Effector memory CD8-positive, alpha-beta T cell (primary cell): ENCODE measurements at regions not wholly inside any gene's neighbourhood (a gene's known extent, or its start where the extent isn't known, plus 50 kb on each side); places are given as distances from the start of the nearest gene placed in this dataset.

Source experiments
- ATAC-seq: fragments of 150-1000 bp; cut with Tn5 transposase; replicated peaks from 2 replicates; pipeline ENCODE4 v1.10.0; 2021; ENCODE audit warnings: mild to moderate bottlenecking, moderate library complexity
- DNase-seq, 3 experiments: peaks; one replicate each; pipeline ENCODE4 v3.0.0; 2021
- H3K27ac Mint-ChIP-seq, 2 donors: one replicate each; pipeline ENCODE4 v1.8.0; 2022; ENCODE audit warnings: mild to moderate bottlenecking in 2 of 2, mixed read lengths in 2 of 2, moderate library complexity in 2 of 2
- H3K27me3 Mint-ChIP-seq, 2 donors: one replicate each; pipeline ENCODE4 v1.8.0; 2022; ENCODE audit warnings: mixed read lengths in 2 of 2
- H3K36me3 Mint-ChIP-seq: one replicate; pipeline ENCODE4 v1.8.0; 2022; ENCODE audit warnings: mild to moderate bottlenecking, moderate library complexity, mixed read lengths; ENCODE audit not compliant: insufficient read depth
- H3K4me1 Mint-ChIP-seq, 2 donors: one replicate each; pipeline ENCODE4 v1.8.0; 2022; ENCODE audit warnings: low read depth in 2 of 2, mixed read lengths in 2 of 2
- H3K4me3 Mint-ChIP-seq, 2 donors: one replicate each; pipeline ENCODE4 v1.8.0; 2022; ENCODE audit warnings: mild to moderate bottlenecking in 2 of 2, mixed read lengths in 2 of 2, moderate library complexity in 2 of 2
- H3K9me3 Mint-ChIP-seq, 2 donors: one replicate each; pipeline ENCODE4 v1.8.0; 2022; ENCODE audit warnings: mixed read lengths in 2 of 2

DNA sequence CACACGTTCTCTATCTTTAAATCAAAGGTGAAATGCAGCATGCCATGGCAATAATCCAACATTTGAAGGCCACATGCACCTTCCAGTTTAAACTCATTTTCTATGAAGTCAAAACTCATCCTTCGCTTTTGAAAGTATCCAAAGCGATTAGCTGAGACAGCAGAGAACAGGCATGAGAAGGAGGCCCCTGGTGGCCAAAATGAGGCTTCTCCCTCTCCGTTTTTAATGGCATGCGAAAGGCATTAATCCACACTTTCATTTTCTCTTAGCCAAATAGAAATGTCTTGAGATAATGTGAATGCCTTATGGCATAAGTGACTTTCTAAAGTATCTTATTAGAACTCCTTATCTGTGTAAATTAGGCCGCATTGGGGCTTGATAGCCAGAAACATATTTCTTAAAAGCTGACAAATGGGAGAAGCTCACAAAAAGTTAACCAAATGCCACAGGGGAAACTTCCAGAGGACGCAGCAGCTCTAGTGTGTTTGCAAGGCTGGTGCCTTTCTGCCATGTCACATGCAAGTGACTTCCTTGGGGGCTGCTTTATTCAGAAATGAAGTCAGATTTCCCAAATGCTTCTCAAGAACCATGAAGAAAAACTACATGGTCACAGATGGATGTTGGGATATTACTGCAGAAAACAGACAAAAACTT is 1189.6 kb downstream of the SORCS1 start:
- Mint-ChIP-seq H3K4me1 (no peaks in the 10 kb centered on the region), H3K4me3 (no peak overlapping the region)

DNA sequence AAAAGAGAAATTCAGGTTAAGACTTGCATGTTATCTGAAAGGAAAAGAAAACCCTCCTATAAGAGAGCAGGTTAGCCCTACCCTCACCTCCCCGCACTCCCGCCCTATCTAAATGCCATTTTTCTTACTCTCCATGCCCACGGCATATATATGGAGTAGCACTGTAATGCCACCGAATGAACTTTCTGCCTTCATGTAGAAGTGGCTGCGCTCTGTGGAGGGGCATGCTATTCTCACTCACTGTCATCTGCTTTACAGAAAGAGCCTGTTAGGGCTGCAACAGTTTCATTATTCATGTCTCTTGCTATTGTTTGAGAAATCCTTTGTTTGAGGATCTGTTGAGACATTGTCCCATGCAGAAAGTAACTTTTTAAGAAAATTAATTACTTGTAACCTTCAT is 1190.6 kb downstream of the SORCS1 start:
- no peaks in the 10 kb centered on the region for H3K27me3 Mint-ChIP-seq
- H3K4me1 Mint-ChIP-seq = no peaks in the 10 kb centered on the region
- H3K36me3 Mint-ChIP-seq = no peaks in the 10 kb centered on the region
- H3K9me3 Mint-ChIP-seq = peaks cover 2 to 7% of the 10 kb centered on the region in 2 donors
- DNase-seq = no peak
- ATAC-seq = no peak
- H3K4me3 Mint-ChIP-seq = no peak overlapping the region
- H3K27ac Mint-ChIP-seq = no peak overlapping the region

More for the DNA sequence above, 1189.6 kb downstream of the SORCS1 start:
- H3K9me3 Mint-ChIP-seq = peaks cover 0 to 2% of the 10 kb centered on the region in 2 donors
- DNase-seq = no peak
- H3K27me3 Mint-ChIP-seq = no peaks in the 10 kb centered on the region
- ATAC-seq = no peak
- no peak overlapping the region for H3K27ac Mint-ChIP-seq
- H3K36me3 Mint-ChIP-seq = no peaks in the 10 kb centered on the region

- Mint-ChIP-seq H3K9me3 (peaks cover 2 to 9% of the 10 kb centered on the region in 2 donors), H3K27me3 (no peaks in the 10 kb centered on the region), H3K36me3 (no peaks in the 10 kb centered on the region), H3K4me1 (no peaks in the 10 kb centered on the region), H3K27ac (no peak overlapping the region), H3K4me3 (no peak overlapping the region)
- DNase-seq (no peak), ATAC-seq (no peak)
Measured at GRCh38 chr10:105973360-105973759, 1191.1 kb downstream of the SORCS1 start.

DNA sequence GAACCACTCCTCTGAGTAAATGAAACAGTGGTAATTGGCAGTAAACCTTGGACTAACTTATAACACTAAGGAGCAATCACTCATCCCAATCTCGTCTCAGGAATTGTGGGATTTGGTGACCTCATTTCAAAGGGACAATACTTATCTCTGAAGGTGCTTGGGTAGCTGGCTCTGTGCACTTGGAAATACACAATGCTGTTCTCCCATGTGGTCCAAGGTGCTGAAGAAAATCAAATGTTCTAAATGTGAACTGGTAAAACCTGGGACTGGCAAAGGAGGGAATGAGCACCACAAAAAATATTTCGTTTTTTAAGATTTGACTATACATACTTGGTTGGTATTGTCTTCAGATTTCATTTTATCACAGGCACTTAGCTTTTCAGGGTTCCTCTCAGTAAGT is 1193.0 kb downstream of the SORCS1 start:
- H3K36me3 Mint-ChIP-seq = no peaks in the 10 kb centered on the region
- ATAC-seq (no peak), DNase-seq (no peak)
- H3K4me3 Mint-ChIP-seq = no peak overlapping the region
- no peaks in the 10 kb centered on the region for H3K27me3 Mint-ChIP-seq
- H3K4me1 Mint-ChIP-seq = no peaks in the 10 kb centered on the region
- no peak overlapping the region for H3K27ac Mint-ChIP-seq
- peaks cover 2 to 9% of the 10 kb centered on the region in 2 donors for H3K9me3 Mint-ChIP-seq

- H3K4me3 Mint-ChIP-seq = no peak overlapping the region
- H3K36me3 Mint-ChIP-seq = no peaks in the 10 kb centered on the region
- no peaks in the 10 kb centered on the region for H3K4me1 Mint-ChIP-seq
- peaks cover 5 to 9% of the 10 kb centered on the region in 2 donors for H3K9me3 Mint-ChIP-seq
- H3K27me3 Mint-ChIP-seq = no peaks in the 10 kb centered on the region
- DNase-seq = no peak
- no peak overlapping the region for H3K27ac Mint-ChIP-seq
- ATAC-seq = no peak
Measured at GRCh38 chr10:105969884-105970377, 1194.6 kb downstream of the SORCS1 start.

- H3K4me1 Mint-ChIP-seq = no peaks in the 10 kb centered on the region
- H3K27me3 Mint-ChIP-seq = no peaks in the 10 kb centered on the region
- ATAC-seq (no peak), DNase-seq (no peak)
- no peak overlapping the region for H3K27ac Mint-ChIP-seq
- no peak overlapping the region for H3K4me3 Mint-ChIP-seq
- peaks cover 5 to 9% of the 10 kb centered on the region in 2 donors for H3K9me3 Mint-ChIP-seq
- no peaks in the 10 kb centered on the region for H3K36me3 Mint-ChIP-seq
Measured at GRCh38 chr10:105968666-105969065, 1195.8 kb downstream of the SORCS1 start.

DNA sequence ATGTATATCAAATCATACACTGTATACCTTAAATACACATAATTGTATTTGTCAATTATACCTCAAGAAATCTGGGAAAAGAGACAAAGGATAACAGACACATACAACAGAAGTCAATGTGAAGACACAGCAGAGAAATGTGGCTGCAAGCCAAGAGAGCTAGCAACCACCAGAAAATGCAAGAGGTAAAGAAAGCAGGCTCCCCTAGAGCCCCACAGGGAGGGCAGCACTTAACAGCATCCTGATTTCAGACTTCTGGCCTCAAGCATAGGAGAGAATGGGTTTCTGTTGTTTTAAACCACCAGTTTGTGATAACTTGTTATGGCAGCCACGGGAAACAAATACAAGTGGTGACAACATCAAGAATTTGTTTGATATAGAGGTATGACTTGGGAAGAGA is 1197.2 kb downstream of the SORCS1 start:
- ATAC-seq (no peak), DNase-seq (no peak)
- Mint-ChIP-seq H3K36me3 (no peaks in the 10 kb centered on the region), H3K4me1 (no peaks in the 10 kb centered on the region), H3K27ac (no peak overlapping the region), H3K4me3 (no peak overlapping the region), H3K9me3 (peaks cover 5 to 9% of the 10 kb centered on the region in 2 donors), H3K27me3 (no peaks in the 10 kb centered on the region)

DNA sequence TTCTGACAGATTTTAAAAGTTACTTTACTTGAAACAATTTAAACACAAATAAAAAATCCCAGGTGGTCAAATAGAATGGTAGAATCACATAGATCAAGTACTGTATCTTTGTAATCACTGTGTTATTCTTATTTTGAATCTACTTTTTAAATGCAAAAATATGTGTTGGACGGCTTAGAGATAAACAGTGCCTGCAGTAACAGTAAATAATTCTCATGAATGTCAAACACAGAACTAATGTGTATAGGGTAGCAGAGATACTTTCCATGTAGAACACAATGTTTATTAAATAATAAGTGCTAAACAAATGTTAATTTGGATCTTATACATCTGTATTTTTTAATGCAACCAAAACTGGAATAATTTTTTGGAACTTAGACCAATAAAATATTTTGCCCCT is 1199.4 kb downstream of the SORCS1 start:
- H3K9me3 Mint-ChIP-seq = peaks cover 3 to 14% of the 10 kb centered on the region in 2 donors
- no peaks in the 10 kb centered on the region for H3K4me1 Mint-ChIP-seq
- no peak for ATAC-seq

DNA sequence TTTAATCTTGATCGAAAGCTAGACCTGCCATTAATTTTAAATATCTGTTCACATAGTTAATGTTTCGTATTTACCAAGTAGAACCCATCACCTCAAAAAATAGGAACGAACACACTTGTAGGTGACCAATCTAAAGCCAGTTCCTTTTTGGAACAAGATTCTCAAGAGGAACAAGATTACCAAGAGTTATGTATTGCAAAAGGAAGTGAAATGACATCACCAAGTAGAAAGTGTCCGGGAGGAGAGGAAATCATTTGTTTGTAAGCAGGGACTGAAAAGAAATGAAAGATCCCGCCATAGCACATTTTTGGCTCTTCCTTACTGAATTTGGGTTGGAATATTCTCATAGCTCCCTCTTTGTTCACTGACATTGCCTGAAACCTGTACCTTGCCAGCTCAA is 1200.5 kb downstream of the SORCS1 start:
- H3K4me1 Mint-ChIP-seq = no peaks in the 10 kb centered on the region

More for the DNA sequence above, 1199.4 kb downstream of the SORCS1 start:
- DNase-seq = no peak
- no peak overlapping the region for H3K4me3 Mint-ChIP-seq
- no peak overlapping the region for H3K27ac Mint-ChIP-seq
- no peaks in the 10 kb centered on the region for H3K27me3 Mint-ChIP-seq
- H3K36me3 Mint-ChIP-seq = no peaks in the 10 kb centered on the region

DNA sequence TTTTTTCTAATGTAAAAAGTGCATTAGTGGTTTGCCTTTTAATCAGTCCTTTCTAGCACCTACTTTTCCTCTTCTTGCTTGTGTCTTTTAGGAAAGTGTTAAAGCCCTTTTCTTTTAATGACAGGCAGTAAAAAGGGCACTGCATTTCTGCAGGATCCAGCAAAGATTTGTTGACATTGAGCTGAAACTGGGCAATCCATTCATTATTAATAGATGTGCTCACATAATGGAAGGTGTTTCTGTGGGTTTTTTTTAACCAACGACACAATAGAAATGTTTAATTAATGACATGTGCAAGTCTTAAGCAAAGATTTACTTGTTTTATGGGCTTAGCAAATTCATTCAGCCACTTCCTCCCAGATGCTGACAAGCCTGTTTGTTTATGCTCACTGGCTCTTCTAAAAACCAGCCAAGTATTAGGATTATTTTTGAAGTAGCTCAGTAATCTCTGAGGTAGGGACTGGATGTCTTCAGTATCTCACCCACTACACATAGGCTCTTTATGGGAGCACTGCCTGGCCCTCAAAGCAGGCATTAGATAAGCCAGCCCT is 1201.1 kb downstream of the SORCS1 start:
- no peak overlapping the region for H3K4me3 Mint-ChIP-seq
- no peaks in the 10 kb centered on the region for H3K36me3 Mint-ChIP-seq
- ATAC-seq = no peak
- peaks cover 3 to 6% of the 10 kb centered on the region in 2 donors for H3K9me3 Mint-ChIP-seq
- H3K27me3 Mint-ChIP-seq = no peaks in the 10 kb centered on the region
- no peaks in the 10 kb centered on the region for H3K4me1 Mint-ChIP-seq
- no peak overlapping the region for H3K27ac Mint-ChIP-seq
- DNase-seq = no peak

More for the DNA sequence above, 1200.5 kb downstream of the SORCS1 start:
- Mint-ChIP-seq H3K4me3 (no peak overlapping the region), H3K27me3 (no peaks in the 10 kb centered on the region), H3K27ac (no peak overlapping the region), H3K36me3 (no peaks in the 10 kb centered on the region), H3K9me3 (peaks cover 3 to 8% of the 10 kb centered on the region in 2 donors)
- ATAC-seq (no peak), DNase-seq (no peak)

DNA sequence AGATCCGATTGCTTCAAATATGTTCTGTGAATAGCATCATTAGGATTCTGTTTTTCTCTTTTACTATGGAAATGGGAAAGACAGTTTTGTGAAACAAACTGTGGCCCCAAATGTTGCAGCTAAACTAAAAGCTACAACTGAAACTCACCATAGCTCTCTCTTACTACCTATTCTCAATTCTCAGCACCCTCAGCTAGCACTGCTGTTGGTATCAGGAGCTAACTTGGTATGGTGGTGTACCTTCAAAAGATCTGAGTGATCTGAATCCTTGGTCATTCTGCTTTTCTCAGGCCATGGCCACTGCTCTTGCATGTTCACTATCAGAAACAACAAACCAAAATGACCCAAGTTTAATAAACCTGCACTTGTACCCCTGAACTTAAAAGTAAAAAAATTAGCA is 1208.0 kb downstream of the SORCS1 start:
- Mint-ChIP-seq H3K27me3 (no peaks in the 10 kb centered on the region), H3K27ac (no peak overlapping the region), H3K4me3 (no peak overlapping the region), H3K9me3 (peaks cover 5 to 20% of the 10 kb centered on the region in 2 donors), H3K4me1 (no peaks in the 10 kb centered on the region), H3K36me3 (no peaks in the 10 kb centered on the region)
- DNase-seq (no peak), ATAC-seq (no peak)

DNA sequence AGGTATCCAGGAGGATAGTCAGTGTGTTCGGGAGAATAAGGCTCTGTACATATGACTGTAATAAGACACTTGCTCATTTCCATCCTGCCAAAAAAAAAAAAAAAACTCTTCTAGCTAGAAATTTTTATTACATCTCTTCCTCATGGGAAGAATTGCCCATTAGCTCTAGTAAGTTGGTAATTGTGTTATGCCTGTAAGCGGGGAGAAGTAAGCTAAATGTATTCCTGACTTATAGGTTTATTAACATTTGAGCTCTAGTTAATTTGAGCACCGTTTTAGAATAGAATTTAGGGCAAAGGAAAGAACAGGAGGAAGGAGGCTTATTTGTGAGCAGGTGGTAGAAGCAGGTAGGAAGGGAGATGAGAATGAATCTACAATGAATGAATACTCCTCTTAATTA is 1210.6 kb downstream of the SORCS1 start:
- Mint-ChIP-seq H3K27ac (no peak overlapping the region), H3K36me3 (no peaks in the 10 kb centered on the region), H3K9me3 (peaks cover 9 to 14% of the 10 kb centered on the region in 2 donors), H3K27me3 (no peaks in the 10 kb centered on the region), H3K4me1 (no peaks in the 10 kb centered on the region), H3K4me3 (no peak overlapping the region)
- no peak for ATAC-seq
- no peak for DNase-seq

GRCh38 chr10:105953056-105953455 is 1211.5 kb downstream of the SORCS1 start:
- Mint-ChIP-seq H3K27me3 (no peaks in the 10 kb centered on the region), H3K4me3 (no peak overlapping the region), H3K36me3 (no peaks in the 10 kb centered on the region), H3K9me3 (peaks cover 9 to 11% of the 10 kb centered on the region in 2 donors), H3K27ac (no peak overlapping the region), H3K4me1 (no peaks in the 10 kb centered on the region)
- DNase-seq (no peak), ATAC-seq (no peak)

GRCh38 chr10:105952153-105952552 is 1212.4 kb downstream of the SORCS1 start:
- Mint-ChIP-seq H3K27ac (no peak overlapping the region), H3K36me3 (no peaks in the 10 kb centered on the region), H3K4me1 (no peaks in the 10 kb centered on the region), H3K27me3 (no peaks in the 10 kb centered on the region), H3K9me3 (peaks cover 8 to 9% of the 10 kb centered on the region in 2 donors), H3K4me3 (no peak overlapping the region)
- no peak for ATAC-seq
- no peak for DNase-seq
